Astrocyte of the spinal cord (primary cell): ENCODE measurements at regions not wholly inside any gene's neighbourhood (a gene's known extent, or its start where the extent isn't known, plus 50 kb on each side); places are given as distances from the start of the nearest gene placed in this dataset.

Experiments
- DNase-seq: peaks from one replicate; pipeline ENCODE4 v3.0.0; 2011; ENCODE audit warnings: low read depth, low spot score
- H3K4me3 ChIP-seq: 2 replicates; pipeline ENCODE4 v1.5.1; 2011; ENCODE audit warnings: low read depth, mild to moderate bottlenecking, low read length, moderate library complexity
- in situ Hi-C: cut with HindIII; loops from 2 replicates; pipeline ENCODE4 v1.10.0; 2017; ENCODE audit warnings: low sequenced_read_pairs
- TF ChIP-seq, protein P1 (sequence below): IDR thresholded peaks from 2 replicates; pipeline ENCODE4 v1.5.1; 2012; ENCODE audit warnings: low read depth, mild to moderate bottlenecking, low read length, inconsistent platforms

DNA sequence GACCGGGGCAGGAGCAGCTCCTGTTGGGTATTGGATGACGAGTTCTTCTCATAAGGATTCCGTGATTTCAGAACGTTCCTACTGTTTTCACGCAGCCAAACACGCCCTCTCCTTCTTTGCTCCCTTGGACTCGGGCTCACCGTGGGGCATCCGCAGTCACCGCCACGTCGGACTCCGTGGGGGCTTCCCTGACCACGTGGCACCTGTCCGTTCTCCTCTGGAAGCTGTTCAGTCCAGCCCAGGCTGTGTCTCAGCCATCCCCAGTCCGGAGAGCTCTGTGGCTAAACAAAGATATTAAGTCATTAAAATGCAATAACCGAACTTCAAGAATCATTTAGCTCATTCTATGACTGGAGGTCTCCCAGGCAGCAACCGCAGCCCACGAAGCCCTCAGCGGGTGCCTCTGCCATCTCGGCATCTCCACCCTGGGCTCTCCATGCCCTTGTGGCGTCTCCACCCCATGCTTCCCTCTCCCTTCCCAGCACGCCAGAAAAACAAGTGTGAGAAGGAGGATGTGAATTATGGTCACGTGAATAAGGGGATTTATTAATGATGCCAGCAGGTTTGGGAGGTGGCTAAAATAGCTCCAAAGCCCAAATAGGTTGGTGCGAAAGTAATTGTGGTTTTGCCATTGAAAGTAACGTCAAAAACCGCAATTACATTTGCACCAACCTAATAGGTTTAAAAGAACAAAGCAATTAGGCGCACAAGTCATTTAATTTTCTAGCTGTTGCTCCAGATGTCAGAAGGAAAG lies 224.6 kb upstream of the PPP2R2D start:
- in situ Hi-C loops: no loop called here
- H3K4me3 ChIP-seq: no peak overlapping the region
- TF ChIP-seq, protein P1, sequence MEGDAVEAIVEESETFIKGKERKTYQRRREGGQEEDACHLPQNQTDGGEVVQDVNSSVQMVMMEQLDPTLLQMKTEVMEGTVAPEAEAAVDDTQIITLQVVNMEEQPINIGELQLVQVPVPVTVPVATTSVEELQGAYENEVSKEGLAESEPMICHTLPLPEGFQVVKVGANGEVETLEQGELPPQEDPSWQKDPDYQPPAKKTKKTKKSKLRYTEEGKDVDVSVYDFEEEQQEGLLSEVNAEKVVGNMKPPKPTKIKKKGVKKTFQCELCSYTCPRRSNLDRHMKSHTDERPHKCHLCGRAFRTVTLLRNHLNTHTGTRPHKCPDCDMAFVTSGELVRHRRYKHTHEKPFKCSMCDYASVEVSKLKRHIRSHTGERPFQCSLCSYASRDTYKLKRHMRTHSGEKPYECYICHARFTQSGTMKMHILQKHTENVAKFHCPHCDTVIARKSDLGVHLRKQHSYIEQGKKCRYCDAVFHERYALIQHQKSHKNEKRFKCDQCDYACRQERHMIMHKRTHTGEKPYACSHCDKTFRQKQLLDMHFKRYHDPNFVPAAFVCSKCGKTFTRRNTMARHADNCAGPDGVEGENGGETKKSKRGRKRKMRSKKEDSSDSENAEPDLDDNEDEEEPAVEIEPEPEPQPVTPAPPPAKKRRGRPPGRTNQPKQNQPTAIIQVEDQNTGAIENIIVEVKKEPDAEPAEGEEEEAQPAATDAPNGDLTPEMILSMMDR: no peak
- no peak for DNase-seq

DNA sequence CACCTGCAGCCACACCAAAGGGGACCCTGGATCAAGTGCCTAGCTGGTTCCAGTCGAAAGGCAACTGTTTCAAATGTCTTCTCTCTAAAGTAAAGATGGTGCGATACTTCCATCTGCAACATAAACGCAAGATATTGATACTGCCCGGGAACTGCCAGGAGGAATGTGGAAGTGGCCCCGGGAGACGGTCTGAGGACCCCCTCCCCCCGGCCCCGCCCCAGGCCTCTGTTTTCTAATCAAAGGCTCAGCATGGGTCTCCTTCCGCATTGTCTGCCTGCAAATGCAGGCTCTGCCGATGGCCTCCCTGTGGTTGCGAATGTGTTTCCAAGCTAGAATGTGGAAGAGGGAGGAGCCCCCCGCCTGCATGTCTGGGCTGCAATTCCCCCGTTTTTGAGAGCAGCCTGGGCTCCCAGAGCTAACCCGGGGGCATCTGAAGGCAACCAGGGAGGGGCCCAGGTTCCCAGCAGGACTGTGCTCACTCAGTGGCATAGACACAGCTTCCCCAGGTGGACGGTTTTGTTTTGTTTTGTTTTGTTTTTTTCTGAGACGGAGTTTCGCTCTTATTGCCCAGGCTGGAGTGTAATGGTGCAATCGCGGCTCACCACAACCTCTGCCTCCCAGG lies 223.9 kb upstream of the PPP2R2D start:
- no peak overlapping the region for H3K4me3 ChIP-seq
- TF ChIP-seq, protein P1: no peak
- DNase-seq: no peak
- in situ Hi-C loops: no loop called here

DNA sequence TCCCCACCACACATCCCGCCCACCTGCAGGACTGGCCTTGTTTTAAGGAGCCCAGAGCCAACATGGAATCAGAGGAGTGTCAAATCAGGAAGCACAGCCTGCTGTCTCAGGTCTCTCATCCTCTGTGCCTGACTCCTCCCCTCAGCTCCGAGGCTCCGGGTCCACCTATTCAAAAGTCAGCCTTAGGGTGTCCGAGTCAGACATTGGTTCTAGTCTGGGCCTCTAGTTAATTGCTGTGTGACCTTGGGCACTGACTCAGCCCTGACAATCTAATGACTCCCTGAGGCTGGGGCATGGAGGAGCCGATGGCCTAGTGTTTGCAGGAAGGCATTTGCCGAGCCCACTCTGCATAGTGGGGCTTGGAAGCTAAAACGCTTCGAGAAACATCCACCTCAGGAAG lies 223.1 kb upstream of the PPP2R2D start:
- H3K4me3 ChIP-seq: no peak overlapping the region
- in situ Hi-C loops: no loop called here
- TF ChIP-seq, protein P1: no peak
- DNase-seq: no peak

DNA sequence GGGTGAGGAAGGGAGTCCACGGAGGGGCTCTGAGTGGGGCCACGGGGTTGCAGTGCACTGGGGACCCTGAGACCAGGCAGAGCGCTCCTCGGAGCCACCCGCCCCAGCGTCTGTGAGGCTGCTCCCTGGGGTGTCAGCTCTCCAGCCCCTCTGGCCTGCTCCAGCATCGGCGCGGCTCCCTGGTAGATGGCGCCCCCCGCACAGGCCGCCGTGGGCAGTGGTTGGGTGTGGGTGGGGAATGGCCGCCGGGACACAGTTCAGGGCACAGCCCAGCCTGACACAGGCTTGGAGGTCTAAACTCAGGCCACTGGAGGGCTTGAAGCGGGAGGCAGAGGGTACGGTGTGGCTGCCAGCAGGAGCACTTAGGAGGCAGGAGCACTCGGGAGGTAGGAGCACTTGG lies 222.6 kb upstream of the PPP2R2D start:
- TF ChIP-seq, protein P1: no peak
- no peak overlapping the region for H3K4me3 ChIP-seq
- in situ Hi-C loops: no loop called here
- no peak for DNase-seq

DNA sequence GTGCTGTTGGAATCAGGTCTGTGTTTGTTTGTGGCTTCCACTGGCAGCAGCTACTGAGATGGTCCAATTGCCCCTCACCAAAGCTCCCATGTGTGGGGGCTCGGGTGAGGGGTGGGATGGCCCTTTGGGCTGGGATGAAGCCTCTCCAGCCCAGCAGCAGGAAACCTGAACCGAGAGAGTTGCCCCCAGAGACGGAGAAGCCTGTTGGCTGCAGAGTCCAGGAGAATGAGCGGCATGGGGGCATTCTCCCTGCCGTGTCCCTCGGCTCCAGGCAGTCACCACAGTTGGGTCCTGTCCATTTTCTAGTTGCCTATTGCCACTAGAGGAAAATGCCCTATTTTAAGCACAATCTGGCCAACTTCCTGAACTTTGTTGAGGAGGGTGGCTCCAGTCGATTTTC lies 222.2 kb upstream of the PPP2R2D start:
- H3K4me3 ChIP-seq: no peak overlapping the region
- in situ Hi-C loops: no loop called here
- TF ChIP-seq, protein P1: no peak
- DNase-seq: no peak

DNA sequence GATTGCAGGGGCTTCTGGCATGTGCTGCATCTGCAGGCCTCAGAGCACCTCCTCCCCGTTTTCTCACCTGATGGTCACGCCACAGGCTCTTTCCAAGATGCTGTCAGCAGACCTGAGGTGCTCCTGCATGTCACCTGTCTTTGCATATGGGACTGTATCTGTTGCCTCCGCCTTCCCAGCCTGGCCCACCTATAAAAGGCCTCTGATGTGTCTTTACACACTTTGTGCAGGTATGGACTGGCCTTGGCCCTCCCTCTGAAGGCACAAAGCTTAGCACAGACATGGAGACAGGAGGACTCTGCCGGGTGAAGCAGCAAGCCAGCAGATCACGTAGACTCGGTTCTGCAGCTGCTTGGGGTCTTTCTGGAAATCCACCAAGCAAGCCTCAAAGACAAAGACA lies 220.9 kb upstream of the PPP2R2D start:
- no peak overlapping the region for H3K4me3 ChIP-seq
- TF ChIP-seq, protein P1: no peak
- no peak for DNase-seq
- in situ Hi-C loops: no loop called here
